ENCODE measurements at regions not wholly inside any gene's neighbourhood (a gene's known extent, or its start where the extent isn't known, plus 50 kb on each side); places are given as distances from the start of the nearest gene placed in this dataset.

- no peak for TF ChIP-seq MLLT1 (IDR thresholded peaks at IDR 0.05)
- no peak for TF ChIP-seq CHD4 (IDR thresholded peaks at IDR 0.05)
- TF ChIP-seq CBX5 (IDR thresholded peaks at IDR 0.05; ENCODE audit: low read depth): no peak
- no peak for TF ChIP-seq KDM1A (IDR thresholded peaks at IDR 0.05; ENCODE audit: borderline replicate concordance)
- TF ChIP-seq HDGF (IDR thresholded peaks at IDR 0.05): no peak
- no peak for TF ChIP-seq RBBP5 (conservative IDR thresholded peaks at IDR 0.05)
- no peak for TF ChIP-seq MEF2A (IDR thresholded peaks at IDR 0.05; ENCODE audit: insufficient read depth, low read depth, low read length)
- TF ChIP-seq TCF12 (IDR thresholded peaks at IDR 0.05; ENCODE audit: low read depth, low read length): no peak
Observed at GRCh38 chr5:159641371-159642039, 274.8 kb upstream of the ADRA1B start (continued).

GRCh38 chr5:159642379-159642778 is 273.9 kb upstream of the ADRA1B start:
- Histone ChIP-seq H3K27ac (ENCODE audit: control insufficient read depth, insufficient read depth) (no peak overlapping the region), H3K27me3 (replicated peaks in 1 of 2; ENCODE audit: control insufficient read depth in 2 of 2, insufficient read depth in 2 of 2, low read length in 1 of 2) (no peaks in the 10 kb centered on the region; a peak in 1 of 4 replicates), H4K20me1 (ENCODE audit: control insufficient read depth, insufficient read depth) (no peaks in the 10 kb centered on the region), H3K4me2 (ENCODE audit: control insufficient read depth, insufficient read depth) (no peak overlapping the region), H2AFZ (ENCODE audit: control insufficient read depth, low read depth, low read length) (no peak overlapping the region), H3K4me1 (ENCODE audit: control insufficient read depth, insufficient read depth, low read length) (no peaks in the 10 kb centered on the region), H3K9me3 (replicated peaks; ENCODE audit: control insufficient read depth, insufficient read depth, low read length) (no peaks in the 10 kb centered on the region; the same call in 2 of the 3 replicates), H3K9ac (ENCODE audit: control insufficient read depth, insufficient read depth, low read length) (no peak overlapping the region), H3K79me2 (ENCODE audit: control insufficient read depth, insufficient read depth, low read length) (no peaks in the 10 kb centered on the region), H3K4me3 (no peak overlapping the region), H3K36me3 (ENCODE audit: control insufficient read depth in 2 of 2, insufficient read depth in 2 of 2, low read length in 1 of 2) (no peaks in the 10 kb centered on the region)
- intact Hi-C loops (cut with micrococcal nuclease; ENCODE audit: unreplicated experiment) (no loop called here), in situ Hi-C loops (cut with MboI) (no loop called here)
- POLR2A ChIA-PET: no interaction called here
- FAIRE-seq: no peak
- RAD21 ChIA-PET (ENCODE audit: unreplicated experiment): no interaction called here
- SMC1A ChIA-PET (ENCODE audit: uncharacterized antibody, unreplicated experiment): no interaction called here
- 48% methylated on average over 2 of the region's 2 CpGs for WGBS (ENCODE audit: insufficient coverage, insufficient replicate concordance, low lambda C conversion rate, missing lambda C conversion rate)
- TF ChIP-seq E2F4 (IDR thresholded peaks at IDR 0.05; ENCODE audit: low read depth, low read length) (no peak), NR2C1 (IDR thresholded peaks at IDR 0.05) (no peak), MLLT1 (IDR thresholded peaks at IDR 0.05) (no peak), RFX5 (IDR thresholded peaks at IDR 0.05; ENCODE audit: low read depth, low read length) (no peak), SREBF1 (IDR thresholded peaks at IDR 0.05; ENCODE audit: low read length) (no peak), RAD21 (IDR thresholded peaks at IDR 0.05; ENCODE audit: insufficient read depth, low read depth, low read length) (no peak), TAF1 (IDR thresholded peaks at IDR 0.05; ENCODE audit: borderline replicate concordance, low read depth, low read length) (no peak)
- DNase-seq (ENCODE audit: low read depth, low spot score): no peak
- BruUV-seq (replicated peaks): no TSS peak
- CTCF ChIA-PET: no interaction called here
- no peak for ATAC-seq

Measured in GM12878 (cell line).